ENCODE measurements at regions not wholly inside any gene's neighbourhood (a gene's known extent, or its start where the extent isn't known, plus 50 kb on each side); places are given as distances from the start of the nearest gene placed in this dataset.

DNA sequence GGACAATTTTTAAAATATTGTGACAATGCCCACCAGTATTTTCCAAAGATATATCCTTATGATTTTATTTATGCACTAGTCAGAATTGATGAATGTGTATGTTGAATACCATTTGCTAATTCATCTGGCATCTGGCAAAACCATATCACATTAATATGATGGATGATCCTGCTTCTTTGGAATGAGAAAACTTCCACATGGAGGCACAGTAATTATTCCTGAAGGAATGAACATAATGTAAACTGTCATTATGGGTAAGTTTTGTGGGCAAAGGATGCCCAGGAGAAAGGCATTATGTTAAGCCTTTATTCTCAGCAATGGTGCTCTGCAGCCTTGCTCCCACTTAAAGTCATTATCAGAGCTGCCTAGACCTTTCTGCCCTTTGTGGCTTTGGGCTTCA lies 113.0 kb upstream of the MME start:
- Histone ChIP-seq H3K27me3 (no peaks in the 10 kb centered on the region), H3K4me1 (peaks cover 0 to 14% (median 5%) of the 10 kb centered on the region in 9 donors), H3K4me3 (no peak overlapping the region), H3K9me3 (no peaks in the 10 kb centered on the region), H3K27ac (no peak overlapping the region), H3K36me3 (no peaks in the 10 kb centered on the region)
- DNase-seq (no peak), ATAC-seq (no peak)
- TF ChIP-seq, protein P1, sequence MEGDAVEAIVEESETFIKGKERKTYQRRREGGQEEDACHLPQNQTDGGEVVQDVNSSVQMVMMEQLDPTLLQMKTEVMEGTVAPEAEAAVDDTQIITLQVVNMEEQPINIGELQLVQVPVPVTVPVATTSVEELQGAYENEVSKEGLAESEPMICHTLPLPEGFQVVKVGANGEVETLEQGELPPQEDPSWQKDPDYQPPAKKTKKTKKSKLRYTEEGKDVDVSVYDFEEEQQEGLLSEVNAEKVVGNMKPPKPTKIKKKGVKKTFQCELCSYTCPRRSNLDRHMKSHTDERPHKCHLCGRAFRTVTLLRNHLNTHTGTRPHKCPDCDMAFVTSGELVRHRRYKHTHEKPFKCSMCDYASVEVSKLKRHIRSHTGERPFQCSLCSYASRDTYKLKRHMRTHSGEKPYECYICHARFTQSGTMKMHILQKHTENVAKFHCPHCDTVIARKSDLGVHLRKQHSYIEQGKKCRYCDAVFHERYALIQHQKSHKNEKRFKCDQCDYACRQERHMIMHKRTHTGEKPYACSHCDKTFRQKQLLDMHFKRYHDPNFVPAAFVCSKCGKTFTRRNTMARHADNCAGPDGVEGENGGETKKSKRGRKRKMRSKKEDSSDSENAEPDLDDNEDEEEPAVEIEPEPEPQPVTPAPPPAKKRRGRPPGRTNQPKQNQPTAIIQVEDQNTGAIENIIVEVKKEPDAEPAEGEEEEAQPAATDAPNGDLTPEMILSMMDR (IDR thresholded peaks at IDR 0.05) = no peak
- intact Hi-C loops (cut with DNase I) = no loop called here

DNA sequence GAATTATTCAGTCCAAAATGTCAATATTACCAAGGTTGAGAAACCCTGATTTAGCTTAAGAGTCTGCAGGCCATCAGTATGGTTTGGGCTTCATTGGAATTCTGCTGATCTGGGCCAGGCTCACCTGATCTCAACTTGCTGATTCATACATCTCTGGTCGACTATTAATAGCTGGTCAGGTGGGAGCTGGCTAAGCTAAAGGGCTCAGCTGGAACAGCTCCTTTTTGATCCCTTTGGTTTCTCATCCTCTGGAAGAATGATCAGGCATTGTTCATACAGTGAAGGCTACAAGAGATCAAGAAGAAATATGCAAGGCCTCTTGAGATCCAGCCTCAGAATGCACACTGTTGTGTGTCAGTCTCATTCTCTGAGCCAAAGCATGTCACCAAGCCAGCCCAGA lies 123.3 kb upstream of the MME start:
- TF ChIP-seq, protein P1 (IDR thresholded peaks at IDR 0.05) = no peak
- Histone ChIP-seq H3K4me1 (no peaks in the 10 kb centered on the region), H3K4me3 (no peak overlapping the region), H3K27me3 (no peaks in the 10 kb centered on the region), H3K36me3 (no peaks in the 10 kb centered on the region), H3K9me3 (peaks cover 0 to 4% (median 0%) of the 10 kb centered on the region in 11 donors), H3K27ac (no peak overlapping the region)
- DNase-seq (no peak), ATAC-seq (no peak)
- intact Hi-C loops (cut with DNase I) = no loop called here
- 33 to 36% methylated on average over 1 of the region's 1 CpG for WGBS, 2 donors

DNA sequence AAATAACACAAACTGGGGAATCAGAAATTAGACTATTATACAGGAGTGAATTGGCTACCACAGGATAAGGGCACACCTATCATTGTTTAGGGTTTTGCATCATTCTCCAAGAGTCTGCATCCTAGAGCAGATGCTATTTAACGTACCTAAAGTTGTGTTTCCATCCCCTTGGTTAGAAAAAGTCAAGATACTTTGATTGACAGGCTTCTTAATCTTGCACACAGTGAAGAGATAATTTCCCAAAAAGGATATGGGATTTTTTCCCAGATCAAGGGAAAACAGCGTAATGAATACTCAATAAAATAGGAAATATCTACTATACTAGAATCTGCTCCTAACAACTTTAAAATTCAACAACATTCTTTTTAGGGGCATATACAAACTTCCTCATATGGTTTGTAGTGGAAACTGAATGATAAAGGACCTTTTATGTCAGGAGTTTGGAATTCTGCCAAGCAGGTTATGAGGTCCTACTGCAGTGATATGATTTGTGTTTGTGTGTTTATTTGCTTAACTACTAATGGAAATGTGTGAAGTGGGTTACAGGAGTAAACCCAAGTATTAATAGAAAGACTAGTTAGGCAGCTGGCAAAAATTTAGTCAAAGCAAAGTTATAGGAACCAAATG lies 124.1 kb upstream of the MME start:
- Histone ChIP-seq H3K27me3 (no peaks in the 10 kb centered on the region), H3K4me3 (no peak overlapping the region), H3K27ac (no peak overlapping the region), H3K4me1 (no peaks in the 10 kb centered on the region), H3K9me3 (peaks cover 0 to 12% (median under 1%) of the 10 kb centered on the region in 11 donors), H3K36me3 (no peaks in the 10 kb centered on the region)
- ATAC-seq = no peak
- intact Hi-C loops (cut with DNase I) = no loop called here
- 71 to 82% methylated on average over 2 of the region's 2 CpGs for WGBS, 2 donors
- no peak for DNase-seq
- TF ChIP-seq, protein P1 (IDR thresholded peaks at IDR 0.05) = no peak

DNA sequence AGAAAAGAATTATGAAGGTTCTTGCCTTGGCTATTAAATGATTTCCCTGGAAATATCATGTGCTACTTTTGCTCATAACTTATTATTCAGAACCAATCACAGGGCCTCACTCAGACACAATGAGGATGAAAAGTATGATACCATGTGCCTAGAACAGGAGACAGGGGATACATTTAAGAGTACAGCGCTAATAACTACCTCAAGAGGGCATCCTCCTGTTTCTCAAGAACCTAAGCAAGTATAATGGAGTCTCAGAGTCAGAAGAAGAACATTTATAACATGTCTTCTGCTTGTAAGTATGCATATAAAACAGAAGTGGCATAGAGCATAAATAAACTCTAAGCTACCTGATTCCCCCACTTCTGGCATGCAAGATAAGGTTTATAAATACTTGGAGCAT lies 125.4 kb upstream of the MME start:
- intact Hi-C loops (cut with DNase I) = no loop called here
- no peaks in the 10 kb centered on the region for H3K4me1 ChIP-seq
- TF ChIP-seq, protein P1 (IDR thresholded peaks at IDR 0.05) = peak in 4 of 9 donors; percentile 6 to 41 (median 24)
- H3K27me3 ChIP-seq = no peaks in the 10 kb centered on the region
- WGBS, 2 donors = 16 to 25% methylated on average over 1 of the region's 1 CpG
- no peak overlapping the region for H3K4me3 ChIP-seq
- no peak for DNase-seq
- H3K36me3 ChIP-seq = no peaks in the 10 kb centered on the region
- H3K27ac ChIP-seq = no peak overlapping the region
- ATAC-seq = no peak
- peaks cover 0 to 25% (median 9%) of the 10 kb centered on the region in 11 donors for H3K9me3 ChIP-seq
